K562 (cell line): ENCODE measurements at regions not wholly inside any gene's neighbourhood (a gene's known extent, or its start where the extent isn't known, plus 50 kb on each side); places are given as distances from the start of the nearest gene placed in this dataset.

Source experiments
- ATAC-seq: fragments of 200-7000 bp; cut with Tn5 transposase; 3 replicates; pipeline ENCODE4 v1.9.1; 2020; ENCODE audit warnings: moderate library complexity
- BruUV-seq: library from RNA; stranded (reverse); fragments of 400-500 nt; replicated peaks from 2 replicates; lab custom pipeline; 2021; lab: Mats Ljungman, UMichigan
- CTCF ChIA-PET: fragments of 300-600 bp; formaldehyde crosslinking; extraction: SDS; loops from one replicate; lab custom pipeline; 2021; ENCODE audit warnings: low intra/inter-chr PET ratio; lab: Yijun Ruan, JAX
- POLR2A ChIA-PET: fragments of 300-600, 350-650 bp; sonication (Branson Sonifier 250); formaldehyde crosslinking; extraction: SDS; loops from one replicate; lab custom pipeline; 2021; ENCODE audit warnings: antibody characterized with exemption, inconsistent platforms; lab: Yijun Ruan, JAX
- DNase-seq, 4 experiments: peaks; one replicate each; pipeline versions ENCODE4 v3.0.0 to v3.0.0-alpha.2; 2011 to 2018; ENCODE audit warnings: low spot score in 3 of 4, mixed read lengths in 3 of 4; ENCODE audit errors: extremely low read depth in 1 of 4
- FAIRE-seq: peaks from 2 replicates; lab custom pipeline; 2011; peaks lifted over from hg19 to GRCh38; lab: Jason Lieb, UNC
- H2AFZ ChIP-seq: 2 replicates; pipeline ENCODE4 v1.6.0; 2011; ENCODE audit warnings: low read depth, low read length, control low read depth, inconsistent platforms
- H3K27ac ChIP-seq: fragments of 200-600 bp; 3 replicates; pipeline ENCODE4 v1.8.0; 2011; ENCODE audit warnings: low read depth, mild to moderate bottlenecking, control low read depth, inconsistent platforms, low read length, moderate library complexity, mixed read lengths; ENCODE audit errors: extremely low read depth
- H3K27me3 ChIP-seq, 2 experiments: fragments of 300-600 bp in 1 of 2; 2 replicates in 1 of 2; 3 replicates in 1 of 2; pipeline versions ENCODE4 v1.6.0 to v1.8.0; 2011; ENCODE audit warnings: inconsistent platforms in 2 of 2, low read length in 2 of 2, mild to moderate bottlenecking in 1 of 2, mixed read lengths in 1 of 2, moderate library complexity in 1 of 2; ENCODE audit not compliant: control insufficient read depth in 2 of 2, insufficient read depth in 2 of 2
- H3K36me3 ChIP-seq: fragments of 300-600 bp; 3 replicates; pipeline ENCODE4 v1.8.0; 2011; ENCODE audit warnings: mild to moderate bottlenecking, low read length, inconsistent platforms; ENCODE audit not compliant: control insufficient read depth, insufficient read depth
- H3K4me1 ChIP-seq, 2 experiments: fragments of 200-600 bp in 1 of 2; replicated peaks in 1 of 2; 2 replicates in 1 of 2; 3 replicates in 1 of 2; pipeline versions ENCODE4 v1.5.1 to v1.8.0; 2011; ENCODE audit warnings: inconsistent platforms in 2 of 2, low read length in 2 of 2, mild to moderate bottlenecking in 1 of 2, mixed read lengths in 1 of 2, moderate library complexity in 1 of 2; ENCODE audit not compliant: control insufficient read depth in 2 of 2, insufficient read depth in 2 of 2
- H3K4me2 ChIP-seq: 2 replicates; pipeline ENCODE4 v1.6.1; 2011; ENCODE audit warnings: low read length, control low read depth, inconsistent platforms, mixed read lengths; ENCODE audit not compliant: insufficient read depth
- H3K4me3 ChIP-seq: fragments of 200-600 bp; sonication (generic), shearing (Covaris generic); 2 replicates; pipeline ENCODE4 v1.5.1; 2016; ENCODE audit warnings: control low read depth, inconsistent platforms
- H3K79me2 ChIP-seq: fragments of 200-600 bp; 3 replicates; pipeline ENCODE4 v1.8.0; 2011; ENCODE audit warnings: low read length, inconsistent platforms; ENCODE audit not compliant: control insufficient read depth, insufficient read depth
- H3K9ac ChIP-seq, 2 experiments: 2 replicates each; pipeline versions ENCODE4 v1.6.0 to v1.6.1; 2011; ENCODE audit warnings: low read depth in 2 of 2, low read length in 2 of 2, control low read depth in 1 of 2, inconsistent platforms in 1 of 2, mild to moderate bottlenecking in 1 of 2, mixed read lengths in 1 of 2; ENCODE audit not compliant: insufficient read depth in 1 of 2
- H3K9me1 ChIP-seq: one replicate; pipeline ENCODE4 v1.6.0; 2011; ENCODE audit warnings: inconsistent platforms, mild to moderate bottlenecking, low read length, moderate library complexity; ENCODE audit not compliant: control insufficient read depth, insufficient read depth
- H3K9me3 ChIP-seq: replicated peaks from 2 replicates; pipeline ENCODE4 v1.5.1; 2011; ENCODE audit warnings: low read depth, low read length, inconsistent platforms; ENCODE audit not compliant: control insufficient read depth, insufficient read depth
- H4K20me1 ChIP-seq: replicated peaks from 2 replicates; pipeline ENCODE4 v1.6.1; 2011; ENCODE audit warnings: low read length, inconsistent platforms, mixed read lengths; ENCODE audit not compliant: control insufficient read depth, insufficient read depth
- ATF7 ChIP-seq: fragments of 450-650 bp; IDR thresholded peaks from 2 replicates; pipeline ENCODE4 v1.7.1; 2014; ENCODE audit warnings: mild to moderate bottlenecking, moderate library complexity
- HCFC1 ChIP-seq: IDR thresholded peaks from 2 replicates; pipeline ENCODE4 v1.6.1; 2012; ENCODE audit warnings: low read depth, low read length, improper control_type of control experiment
- KDM1A ChIP-seq, 2 experiments: fragments of 450-650 bp; IDR thresholded peaks; 2 replicates each; pipeline ENCODE4 v1.6.1; 2016; ENCODE audit warnings: mild to moderate bottlenecking in 2 of 2
- OTX1 ChIP-seq: fragments of 450-650 bp; formaldehyde crosslinking; IDR thresholded peaks from 2 replicates; pipeline ENCODE4 v1.4.0; 2022; ENCODE audit warnings: mild to moderate bottlenecking
- SMARCC2 ChIP-seq: fragments of 450-650 bp; IDR thresholded peaks from 2 replicates; pipeline ENCODE4 v1.6.1; 2017; ENCODE audit warnings: antibody characterized with exemption, moderate library complexity, mild to moderate bottlenecking, low read depth
- TEAD4 ChIP-seq, 2 experiments: sonication (generic) in 1 of 2; formaldehyde crosslinking in 1 of 2; IDR thresholded peaks; 2 replicates each; pipeline versions ENCODE4 v1.6.1 to v1.8.0; 2012 to 2022; ENCODE audit warnings: borderline replicate concordance in 1 of 2, inconsistent platforms in 1 of 2, low read length in 1 of 2, mild to moderate bottlenecking in 1 of 2, missing genetic modification reagents in 1 of 2
- ZNF23 ChIP-seq: fragments of 250-450 bp; sonication (Bioruptor Pico); IDR thresholded peaks from 2 replicates; pipeline ENCODE4 v1.4.0; 2020; ENCODE audit warnings: mild to moderate bottlenecking
- WGBS: fragments of 100-300 bp; shearing (Covaris generic); methylation state at CpG from one replicate; pipeline ENCODE4 v1.1.6; 2016; ENCODE audit warnings: low coverage, mixed read lengths; ENCODE audit not compliant: insufficient coverage; ENCODE audit errors: missing lambda C conversion rate; 5-methylcytosine and 5-hydroxymethylcytosine counted together
- in situ Hi-C: fragments of 300-500 bp; cut with MboI; formaldehyde crosslinking; loops from 4 replicates; pipeline ENCODE4 v1.15.0; 2018; ENCODE audit warnings: inconsistent platforms, mixed read lengths
- intact Hi-C: fragments of 100-400 bp; cut with micrococcal nuclease; formaldehyde crosslinking; loops from 2 replicates; pipeline ENCODE4 v1.14.2; 2022
- TF ChIP-seq, protein P1 (sequence below): fragments of 250-450 bp; sonication (Bioruptor Pico); IDR thresholded peaks from 2 replicates; pipeline ENCODE4 v1.8.0; 2021; ENCODE audit warnings: borderline replicate concordance, mild to moderate bottlenecking, moderate library complexity; ENCODE audit not compliant: poor library complexity, severe bottlenecking
- TF ChIP-seq, protein P2 (sequence below), 2 experiments: fragments of 450-650 bp; IDR thresholded peaks; 2 replicates each; pipeline ENCODE4 v1.6.1; 2018; ENCODE audit warnings: mild to moderate bottlenecking in 2 of 2, low read depth in 1 of 2; ENCODE audit not compliant: partially characterized antibody in 2 of 2
- TF ChIP-seq, protein P3 (sequence below): fragments of 450-650 bp; formaldehyde crosslinking; conservative IDR thresholded peaks from 2 replicates; pipeline ENCODE4 v1.4.0; 2022; ENCODE audit warnings: mild to moderate bottlenecking, missing genetic modification characterization

DNA sequence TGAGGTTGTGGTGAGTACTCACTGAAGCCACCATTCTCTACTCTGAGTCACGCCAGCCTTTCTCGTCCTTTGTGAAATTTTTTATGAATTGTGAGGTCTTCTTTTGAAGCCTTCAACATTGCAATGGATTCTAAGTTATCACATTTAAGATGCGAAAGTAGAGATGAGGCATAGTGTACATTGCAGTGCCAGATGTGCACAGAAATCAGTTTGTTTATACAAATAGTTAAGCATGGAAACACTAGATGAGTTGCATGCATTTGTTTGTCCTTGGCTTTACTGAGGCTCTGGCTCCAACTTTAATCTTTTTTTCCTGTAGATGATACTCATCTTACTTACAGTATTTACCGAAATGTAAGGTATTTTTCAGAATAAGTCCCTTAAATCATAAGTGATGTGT lies 453.7 kb upstream of the RIOK2 start (continued):
- no peak for TF ChIP-seq OTX1 (CRISPR knock-in tag)
- TF ChIP-seq, protein P1, sequence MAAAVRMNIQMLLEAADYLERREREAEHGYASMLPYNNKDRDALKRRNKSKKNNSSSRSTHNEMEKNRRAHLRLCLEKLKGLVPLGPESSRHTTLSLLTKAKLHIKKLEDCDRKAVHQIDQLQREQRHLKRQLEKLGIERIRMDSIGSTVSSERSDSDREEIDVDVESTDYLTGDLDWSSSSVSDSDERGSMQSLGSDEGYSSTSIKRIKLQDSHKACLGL (CRISPR knock-in tag) = no peak

DNA sequence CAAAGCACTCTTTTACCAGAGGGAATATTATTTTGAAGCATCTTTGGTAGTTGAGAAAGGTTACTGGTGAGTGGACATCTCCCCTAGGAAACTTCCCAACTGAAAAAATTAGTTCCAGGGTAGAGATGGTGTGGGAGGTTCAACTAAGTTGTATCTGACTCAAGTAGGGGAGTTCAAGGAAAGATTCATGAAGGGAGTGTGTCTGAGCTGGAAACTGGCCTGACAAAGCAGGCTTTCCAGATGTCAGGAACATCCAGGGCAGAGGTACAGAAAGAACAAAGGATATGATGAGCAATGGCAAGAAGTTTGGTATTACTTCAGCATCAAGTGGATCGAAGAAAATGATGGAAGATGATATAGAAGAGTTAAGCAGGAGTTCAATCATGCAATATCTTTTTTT lies 458.0 kb upstream of the RIOK2 start:
- H3K79me2 ChIP-seq = no peaks in the 10 kb centered on the region
- TF ChIP-seq, protein P2, sequence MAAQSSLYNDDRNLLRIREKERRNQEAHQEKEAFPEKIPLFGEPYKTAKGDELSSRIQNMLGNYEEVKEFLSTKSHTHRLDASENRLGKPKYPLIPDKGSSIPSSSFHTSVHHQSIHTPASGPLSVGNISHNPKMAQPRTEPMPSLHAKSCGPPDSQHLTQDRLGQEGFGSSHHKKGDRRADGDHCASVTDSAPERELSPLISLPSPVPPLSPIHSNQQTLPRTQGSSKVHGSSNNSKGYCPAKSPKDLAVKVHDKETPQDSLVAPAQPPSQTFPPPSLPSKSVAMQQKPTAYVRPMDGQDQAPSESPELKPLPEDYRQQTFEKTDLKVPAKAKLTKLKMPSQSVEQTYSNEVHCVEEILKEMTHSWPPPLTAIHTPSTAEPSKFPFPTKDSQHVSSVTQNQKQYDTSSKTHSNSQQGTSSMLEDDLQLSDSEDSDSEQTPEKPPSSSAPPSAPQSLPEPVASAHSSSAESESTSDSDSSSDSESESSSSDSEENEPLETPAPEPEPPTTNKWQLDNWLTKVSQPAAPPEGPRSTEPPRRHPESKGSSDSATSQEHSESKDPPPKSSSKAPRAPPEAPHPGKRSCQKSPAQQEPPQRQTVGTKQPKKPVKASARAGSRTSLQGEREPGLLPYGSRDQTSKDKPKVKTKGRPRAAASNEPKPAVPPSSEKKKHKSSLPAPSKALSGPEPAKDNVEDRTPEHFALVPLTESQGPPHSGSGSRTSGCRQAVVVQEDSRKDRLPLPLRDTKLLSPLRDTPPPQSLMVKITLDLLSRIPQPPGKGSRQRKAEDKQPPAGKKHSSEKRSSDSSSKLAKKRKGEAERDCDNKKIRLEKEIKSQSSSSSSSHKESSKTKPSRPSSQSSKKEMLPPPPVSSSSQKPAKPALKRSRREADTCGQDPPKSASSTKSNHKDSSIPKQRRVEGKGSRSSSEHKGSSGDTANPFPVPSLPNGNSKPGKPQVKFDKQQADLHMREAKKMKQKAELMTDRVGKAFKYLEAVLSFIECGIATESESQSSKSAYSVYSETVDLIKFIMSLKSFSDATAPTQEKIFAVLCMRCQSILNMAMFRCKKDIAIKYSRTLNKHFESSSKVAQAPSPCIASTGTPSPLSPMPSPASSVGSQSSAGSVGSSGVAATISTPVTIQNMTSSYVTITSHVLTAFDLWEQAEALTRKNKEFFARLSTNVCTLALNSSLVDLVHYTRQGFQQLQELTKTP (IDR thresholded peaks at IDR 0.05; ENCODE audit: low read depth in 1 of 2, partially characterized antibody in 2 of 2) = no peak
- TF ChIP-seq, protein P1 (CRISPR knock-in tag) = no peak
- no peak for TF ChIP-seq ATF7
- no peak for TF ChIP-seq SMARCC2
- no peak for TF ChIP-seq ZNF23 (CRISPR knock-in tag)
- no peak for TF ChIP-seq HCFC1
- TF ChIP-seq KDM1A (IDR thresholded peaks at IDR 0.05) = no peak
- TF ChIP-seq TEAD4 (IDR thresholded peaks at IDR 0.05; ENCODE audit: low read length) = no peak
- no peak for TF ChIP-seq TEAD4 (CRISPR knock-in tag; IDR thresholded peaks at IDR 0.05; ENCODE audit: borderline replicate concordance)
- TF ChIP-seq, protein P3, sequence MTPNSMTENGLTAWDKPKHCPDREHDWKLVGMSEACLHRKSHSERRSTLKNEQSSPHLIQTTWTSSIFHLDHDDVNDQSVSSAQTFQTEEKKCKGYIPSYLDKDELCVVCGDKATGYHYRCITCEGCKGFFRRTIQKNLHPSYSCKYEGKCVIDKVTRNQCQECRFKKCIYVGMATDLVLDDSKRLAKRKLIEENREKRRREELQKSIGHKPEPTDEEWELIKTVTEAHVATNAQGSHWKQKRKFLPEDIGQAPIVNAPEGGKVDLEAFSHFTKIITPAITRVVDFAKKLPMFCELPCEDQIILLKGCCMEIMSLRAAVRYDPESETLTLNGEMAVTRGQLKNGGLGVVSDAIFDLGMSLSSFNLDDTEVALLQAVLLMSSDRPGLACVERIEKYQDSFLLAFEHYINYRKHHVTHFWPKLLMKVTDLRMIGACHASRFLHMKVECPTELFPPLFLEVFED = no peak

More for the DNA sequence above, 458.0 kb upstream of the RIOK2 start:
- ChIA-PET POLR2A (no interaction called here), CTCF (no interaction called here)
- H3K4me1 ChIP-seq = no peaks in the 10 kb centered on the region
- H3K4me3 ChIP-seq = no peak overlapping the region
- no peak for FAIRE-seq
- H3K27me3 ChIP-seq = no peaks in the 10 kb centered on the region
- 0 out of 2 replicates have a peak, but pooled peaks cover 2% of the 10 kb centered on the region for H3K9me3 ChIP-seq
- no peaks in the 10 kb centered on the region for H4K20me1 ChIP-seq
- ATAC-seq = no peak
- no peak overlapping the region for H3K4me2 ChIP-seq
- WGBS = 0% methylated on average over 1 of the region's 1 CpG
- H3K27ac ChIP-seq = no peak overlapping the region
- H3K36me3 ChIP-seq = no peaks in the 10 kb centered on the region
- H3K9ac ChIP-seq = no peak overlapping the region
- DNase-seq = no peak
- no TSS peak for BruUV-seq
- no peaks in the 10 kb centered on the region for H3K9me1 ChIP-seq
- no peak overlapping the region for H2AFZ ChIP-seq
- intact Hi-C loops = no loop called here
- in situ Hi-C loops = no loop called here
